CD4-positive, alpha-beta T cell (primary cell): ENCODE measurements at regions not wholly inside any gene's neighbourhood (a gene's known extent, or its start where the extent isn't known, plus 50 kb on each side); places are given as distances from the start of the nearest gene placed in this dataset.

Experiments
- ATAC-seq: fragments of 200-7000 bp; cut with Tn5 transposase; one replicate; pipeline ENCODE4 v1.10.0; 2022; ENCODE audit warnings: mild to moderate bottlenecking; ENCODE audit not compliant: poor library complexity
- CTCF ChIA-PET: fragments of 350-600 bp; sonication (Branson Sonifier 250); formaldehyde crosslinking; loops from one replicate; lab custom pipeline; 2021; ENCODE audit warnings: antibody characterized with exemption, inconsistent platforms; lab: Charles Lee
- POLR2A ChIA-PET: fragments of 350-600 bp; sonication (Branson Sonifier 250); formaldehyde crosslinking; loops from one replicate; lab custom pipeline; 2021; ENCODE audit warnings: antibody characterized with exemption, inconsistent platforms; lab: Charles Lee
- DNase-seq, 14 experiments: peaks; one replicate each; pipeline ENCODE4 v3.0.0-alpha.2; 2013 to 2020; ENCODE audit warnings: mixed read lengths in 2 of 14
- H3K27ac ChIP-seq, 2 donors: one replicate each; pipeline versions ENCODE4 v1.5.1 to v1.7.0; 2013; ENCODE audit warnings: low read length in 2 of 2, low read depth in 1 of 2, mild to moderate bottlenecking in 1 of 2
- H3K27me3 ChIP-seq, 2 experiments: 1 replicate in 1 of 2; 2 replicates in 1 of 2; pipeline versions ENCODE4 v1.6.1 to v1.7.0; 2013; ENCODE audit warnings: low read length in 2 of 2, control low read depth in 1 of 2, mild to moderate bottlenecking in 1 of 2, moderate library complexity in 1 of 2; ENCODE audit not compliant: insufficient read depth in 2 of 2, control insufficient read depth in 1 of 2
- H3K36me3 ChIP-seq: one replicate; pipeline ENCODE4 v1.6.1; 2013; ENCODE audit warnings: low read length, control low read depth; ENCODE audit not compliant: insufficient read depth
- H3K4me1 ChIP-seq: one replicate; pipeline ENCODE4 v1.6.1; 2013; ENCODE audit warnings: low read length, control low read depth; ENCODE audit not compliant: insufficient read depth
- H3K4me3 ChIP-seq: one replicate; pipeline ENCODE4 v1.5.1; 2013; ENCODE audit warnings: mild to moderate bottlenecking, low read length, moderate library complexity
- H3K9me3 ChIP-seq, 2 experiments: 1 replicate in 1 of 2; 2 replicates in 1 of 2; pipeline versions ENCODE4 v1.6.1 to v1.7.0; 2013; ENCODE audit warnings: low read length in 2 of 2, mild to moderate bottlenecking in 2 of 2, control low read depth in 1 of 2, moderate library complexity in 1 of 2; ENCODE audit not compliant: control insufficient read depth in 1 of 2, insufficient read depth in 1 of 2
- H3K27ac Mint-ChIP-seq: one replicate; pipeline ENCODE4 v1.8.0; 2020; ENCODE audit warnings: mixed read lengths
- H3K27me3 Mint-ChIP-seq: one replicate; pipeline ENCODE4 v1.8.0; 2021; ENCODE audit warnings: mixed read lengths
- H3K36me3 Mint-ChIP-seq: one replicate; pipeline ENCODE4 v1.8.0; 2021; ENCODE audit warnings: low read depth, mixed read lengths
- H3K4me1 Mint-ChIP-seq: one replicate; pipeline ENCODE4 v1.8.0; 2021; ENCODE audit warnings: low read depth, mixed read lengths
- H3K4me3 Mint-ChIP-seq: one replicate; pipeline ENCODE4 v1.8.0; 2020; ENCODE audit warnings: mild to moderate bottlenecking, mixed read lengths
- H3K9me3 Mint-ChIP-seq: one replicate; pipeline ENCODE4 v1.8.0; 2020; ENCODE audit warnings: mixed read lengths
- intact Hi-C, 2 experiments: fragments of 100-400 bp; cut with DNase I in 1 of 2; cut with micrococcal nuclease in 1 of 2; formaldehyde crosslinking; loops; one replicate each; pipeline versions ENCODE4 v1.15.1 to v1.9.0; 2023 to 2025; cut with DNase I, micrococcal nuclease
- TF ChIP-seq, protein P1 (sequence below): fragments of 200-600 bp; IDR thresholded peaks from one replicate; pipeline ENCODE4 v1.8.0; 2022; ENCODE audit warnings: antibody characterized with exemption, mild to moderate bottlenecking

DNA sequence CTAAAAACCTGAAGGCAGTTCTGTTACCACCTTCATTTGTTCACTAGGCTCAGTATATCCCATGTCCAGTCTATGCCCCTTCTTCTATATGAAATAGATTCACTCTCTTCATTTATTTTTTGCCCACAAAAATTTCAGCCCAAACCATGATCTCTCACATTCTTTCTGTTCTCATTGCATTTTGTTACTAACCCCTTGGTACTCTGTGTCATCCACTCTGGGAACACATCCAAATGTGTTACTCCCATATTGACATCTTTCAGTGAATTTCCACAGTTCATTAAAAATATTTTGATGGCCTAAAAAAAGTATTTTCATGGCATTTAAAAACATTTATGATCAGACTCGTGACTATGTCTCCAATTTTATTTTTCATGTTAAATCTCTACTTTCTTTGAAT lies 378.9 kb downstream of the SLITRK1 start:
- H3K4me1 ChIP-seq = no peaks in the 10 kb centered on the region
- POLR2A ChIA-PET = no interaction called here
- TF ChIP-seq, protein P1, sequence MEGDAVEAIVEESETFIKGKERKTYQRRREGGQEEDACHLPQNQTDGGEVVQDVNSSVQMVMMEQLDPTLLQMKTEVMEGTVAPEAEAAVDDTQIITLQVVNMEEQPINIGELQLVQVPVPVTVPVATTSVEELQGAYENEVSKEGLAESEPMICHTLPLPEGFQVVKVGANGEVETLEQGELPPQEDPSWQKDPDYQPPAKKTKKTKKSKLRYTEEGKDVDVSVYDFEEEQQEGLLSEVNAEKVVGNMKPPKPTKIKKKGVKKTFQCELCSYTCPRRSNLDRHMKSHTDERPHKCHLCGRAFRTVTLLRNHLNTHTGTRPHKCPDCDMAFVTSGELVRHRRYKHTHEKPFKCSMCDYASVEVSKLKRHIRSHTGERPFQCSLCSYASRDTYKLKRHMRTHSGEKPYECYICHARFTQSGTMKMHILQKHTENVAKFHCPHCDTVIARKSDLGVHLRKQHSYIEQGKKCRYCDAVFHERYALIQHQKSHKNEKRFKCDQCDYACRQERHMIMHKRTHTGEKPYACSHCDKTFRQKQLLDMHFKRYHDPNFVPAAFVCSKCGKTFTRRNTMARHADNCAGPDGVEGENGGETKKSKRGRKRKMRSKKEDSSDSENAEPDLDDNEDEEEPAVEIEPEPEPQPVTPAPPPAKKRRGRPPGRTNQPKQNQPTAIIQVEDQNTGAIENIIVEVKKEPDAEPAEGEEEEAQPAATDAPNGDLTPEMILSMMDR = no peak
- ATAC-seq (no peak), DNase-seq (no peak)
- H3K27ac ChIP-seq = no peak overlapping the region
- no peaks in the 10 kb centered on the region for H3K36me3 ChIP-seq
- Mint-ChIP-seq H3K27ac (no peak overlapping the region), H3K27me3 (no peaks in the 10 kb centered on the region), H3K4me3 (no peak overlapping the region), H3K9me3 (peaks cover 7% of the 10 kb centered on the region), H3K4me1 (no peaks in the 10 kb centered on the region), H3K36me3 (no peaks in the 10 kb centered on the region)
- intact Hi-C loops = no loop called here
- no peak overlapping the region for H3K4me3 ChIP-seq
- CTCF ChIA-PET = no interaction called here
- no peaks in the 10 kb centered on the region for H3K27me3 ChIP-seq
- peaks cover 0 to 4% of the 10 kb centered on the region in 2 experiments for H3K9me3 ChIP-seq

DNA sequence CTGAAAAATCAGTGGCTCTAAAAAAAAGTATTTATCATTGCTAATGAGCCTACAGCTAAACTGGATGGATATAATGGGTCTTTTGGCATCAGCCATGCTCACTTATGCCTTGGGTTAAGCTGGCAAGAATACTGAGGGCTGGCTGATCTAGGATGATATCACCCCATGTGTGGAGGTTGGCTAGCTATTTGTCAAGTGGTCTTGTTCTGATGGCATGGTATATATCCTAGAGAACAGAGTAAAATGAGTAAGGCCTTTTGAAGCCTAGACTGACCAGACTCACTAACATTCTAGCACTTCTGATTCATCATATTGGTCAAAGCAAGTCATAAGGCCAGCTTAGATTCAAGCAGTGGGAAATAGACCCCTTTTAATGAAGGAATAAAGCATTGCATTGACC lies 383.0 kb downstream of the SLITRK1 start:
- no peak for ATAC-seq

DNA sequence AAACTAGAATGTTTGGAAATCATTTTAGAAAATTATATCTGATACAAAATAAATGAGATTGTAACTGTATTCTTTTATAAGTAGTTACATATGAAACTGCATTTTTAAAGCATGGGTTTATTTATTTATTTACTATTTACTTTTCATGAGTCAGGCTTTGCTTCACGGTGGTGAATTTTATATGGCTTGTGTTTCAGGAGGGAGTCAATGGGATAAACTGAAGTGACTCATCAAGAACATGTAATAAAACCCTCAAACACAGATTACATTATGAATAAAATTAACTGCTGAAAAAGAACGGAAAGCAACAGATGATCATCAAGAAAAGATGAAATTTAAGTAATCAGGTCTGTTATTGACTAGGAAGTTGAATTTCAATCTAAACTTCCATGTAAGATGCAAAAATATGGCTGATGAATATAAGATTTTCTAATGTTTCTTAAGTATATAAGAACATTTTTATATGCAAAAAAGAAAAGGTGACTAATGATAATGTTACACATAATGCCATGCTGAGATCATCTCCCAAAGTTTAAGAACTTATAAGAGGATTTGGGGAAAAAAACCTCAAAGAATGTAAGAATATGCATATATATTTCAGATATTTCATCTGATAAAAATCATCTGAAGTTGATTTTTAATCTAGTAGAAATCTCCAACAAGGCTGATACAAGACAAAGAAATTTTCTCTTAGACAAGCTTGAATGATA lies 383.6 kb downstream of the SLITRK1 start:
- Histone ChIP-seq H3K4me3 (no peak overlapping the region), H3K27ac (no peak overlapping the region), H3K9me3 (peaks cover 0 to 4% of the 10 kb centered on the region in 2 experiments), H3K27me3 (no peaks in the 10 kb centered on the region), H3K36me3 (no peaks in the 10 kb centered on the region), H3K4me1 (no peaks in the 10 kb centered on the region)
- H3K27ac Mint-ChIP-seq = no peak overlapping the region
- ChIA-PET CTCF (no interaction called here), POLR2A (no interaction called here)
- DNase-seq (no peak), ATAC-seq (no peak)
- TF ChIP-seq, protein P1 = no peak
- intact Hi-C loops = no loop called here
- H3K4me3 Mint-ChIP-seq = no peak overlapping the region
- H3K27me3 Mint-ChIP-seq = no peaks in the 10 kb centered on the region
- H3K9me3 Mint-ChIP-seq = peaks cover 7% of the 10 kb centered on the region
- H3K36me3 Mint-ChIP-seq = no peaks in the 10 kb centered on the region
- no peaks in the 10 kb centered on the region for H3K4me1 Mint-ChIP-seq

More for the DNA sequence above, 383.0 kb downstream of the SLITRK1 start:
- Mint-ChIP-seq H3K36me3 (no peaks in the 10 kb centered on the region), H3K27me3 (no peaks in the 10 kb centered on the region), H3K4me3 (no peak overlapping the region), H3K9me3 (peaks cover 8% of the 10 kb centered on the region), H3K27ac (no peak overlapping the region), H3K4me1 (no peaks in the 10 kb centered on the region)
- ChIA-PET CTCF (no interaction called here), POLR2A (no interaction called here)
- no peak for DNase-seq
- TF ChIP-seq, protein P1 = no peak
- Histone ChIP-seq H3K9me3 (peaks cover 0 to 4% of the 10 kb centered on the region in 2 experiments), H3K27me3 (no peaks in the 10 kb centered on the region), H3K4me3 (no peak overlapping the region), H3K27ac (no peak overlapping the region), H3K4me1 (no peaks in the 10 kb centered on the region), H3K36me3 (no peaks in the 10 kb centered on the region)
- intact Hi-C loops = no loop called here
